Testis (tissue), 2 donors: ENCODE measurements at regions not wholly inside any gene's neighbourhood (a gene's known extent, or its start where the extent isn't known, plus 50 kb on each side); places are given as distances from the start of the nearest gene placed in this dataset.

Experiments
- CTCF ChIP-seq, 3 experiments: fragments of 450-650 bp in 2 of 3; fragments of 200-600 bp in 1 of 3; sonication (generic) in 1 of 3; IDR thresholded peaks; one replicate each; pipeline ENCODE4 v1.5.1; 2016 to 2019; ENCODE audit warnings: antibody characterized with exemption in 3 of 3, mild to moderate bottlenecking in 2 of 3, moderate library complexity in 1 of 3
- POLR2A ChIP-seq: fragments of 450-650 bp; IDR thresholded peaks from one replicate; pipeline ENCODE4 v1.6.1; 2017; ENCODE audit warnings: antibody characterized with exemption, mild to moderate bottlenecking, moderate library complexity

GRCh38 chr2:40625849-40626248, 174.0 kb upstream of the SLC8A1 start:
- no peak for TF ChIP-seq CTCF (IDR thresholded peaks at IDR 0.05)
- TF ChIP-seq POLR2A: no peak
